ENCODE measurements at regions not wholly inside any gene's neighbourhood (a gene's known extent, or its start where the extent isn't known, plus 50 kb on each side); places are given as distances from the start of the nearest gene placed in this dataset.

- H3K9me3 Mint-ChIP-seq = no peaks in the 10 kb centered on the region
- Histone ChIP-seq H3K4me1 (ENCODE audit: insufficient read depth) (no peaks in the 10 kb centered on the region), H2AFZ (no peak overlapping the region), H3F3A (replicated peaks; ENCODE audit: low read depth) (no peaks in the 10 kb centered on the region), H3K9me2 (ENCODE audit: insufficient read depth) (no peaks in the 10 kb centered on the region), H4K20me1 (replicated peaks; ENCODE audit: insufficient read depth) (no peaks in the 10 kb centered on the region), H3K4me2 (no peak overlapping the region), H3K27ac (ENCODE audit: low read depth) (no peak overlapping the region), H3K27me3 (ENCODE audit: insufficient read depth) (no peaks in the 10 kb centered on the region), H3K36me3 (ENCODE audit: insufficient read depth) (no peaks in the 10 kb centered on the region), H3K4me3 (no peak overlapping the region), H3K79me2 (replicated peaks; ENCODE audit: insufficient read depth) (no peaks in the 10 kb centered on the region)
- DNase-seq (ENCODE audit: low spot score) (no peak), ATAC-seq (no peak)
- H3K4me1 Mint-ChIP-seq = no peaks in the 10 kb centered on the region; the same call in 2 of the 3 replicates
- no peaks in the 10 kb centered on the region for H3K27me3 Mint-ChIP-seq (ENCODE audit: insufficient read depth, low read depth, poor library complexity)
- TF ChIP-seq NANOG (IDR thresholded peaks at IDR 0.05; ENCODE audit: borderline replicate concordance) (no peak), STAT1 (IDR thresholded peaks at IDR 0.05; ENCODE audit: unreplicated experiment) (no peak), EZH2phosphoT487 (IDR thresholded peaks at IDR 0.05; ENCODE audit: unreplicated experiment) (no peak), ETS1 (IDR thresholded peaks at IDR 0.05) (no peak), REST (IDR thresholded peaks at IDR 0.05; ENCODE audit: unreplicated experiment) (no peak), JUNB (IDR thresholded peaks at IDR 0.05; ENCODE audit: unreplicated experiment) (no peak), CTCF (conservative IDR thresholded peaks at IDR 0.05; ENCODE audit: low read depth in 2 of 2) (no peak), EZH2 (IDR thresholded peaks at IDR 0.05; ENCODE audit: low read depth, unreplicated experiment) (no peak), CREB1 (CRISPR knock-in tag; IDR thresholded peaks at IDR 0.05; ENCODE audit: low read depth) (no peak), ZNF462 (CRISPR knock-in tag; IDR thresholded peaks at IDR 0.05) (no peak), ZNF331 (CRISPR knock-in tag; IDR thresholded peaks at IDR 0.05; ENCODE audit: low read depth) (no peak), ZNF114 (CRISPR knock-in tag; IDR thresholded peaks at IDR 0.05) (no peak), POLR2AphosphoS5 (IDR thresholded peaks at IDR 0.05; ENCODE audit: low read depth) (no peak)
- H3K4me3 Mint-ChIP-seq = no peak overlapping the region
- no peak overlapping the region; the same call in 1 of the 2 replicates for H3K27ac Mint-ChIP-seq
- no peaks in the 10 kb centered on the region for H3K36me3 Mint-ChIP-seq (ENCODE audit: low read depth)
Measured at GRCh38 chrX:138923805-138924204, 212.3 kb upstream of the FGF13 start.
